OCI-LY1 (cell line): ENCODE measurements at regions not wholly inside any gene's neighbourhood (a gene's known extent, or its start where the extent isn't known, plus 50 kb on each side); places are given as distances from the start of the nearest gene placed in this dataset.

Experiments
- H2AFZ ChIP-seq: fragments of 200-600 bp; sonication (generic), shearing (Covaris generic); 2 replicates; pipeline ENCODE4 v1.6.0; 2014; ENCODE audit warnings: antibody characterized with exemption, mild to moderate bottlenecking, low read length
- H3F3A ChIP-seq: fragments of 200-600 bp; sonication (generic), shearing (Covaris generic); 2 replicates; pipeline ENCODE4 v1.6.0; 2014; ENCODE audit warnings: mild to moderate bottlenecking, antibody characterized with exemption, low read length, moderate library complexity; ENCODE audit not compliant: insufficient read depth
- H3K27ac ChIP-seq: fragments of 200-600 bp; sonication (generic); 2 replicates; pipeline ENCODE4 v1.5.1; 2014; ENCODE audit warnings: low read length, mixed run types, mild to moderate bottlenecking, low read depth; ENCODE audit not compliant: poor library complexity, severe bottlenecking
- H3K27me3 ChIP-seq: fragments of 200-600 bp; sonication (generic); 2 replicates; pipeline ENCODE4 v1.6.0; 2014; ENCODE audit warnings: antibody characterized with exemption, mild to moderate bottlenecking, low read length, moderate library complexity; ENCODE audit not compliant: insufficient read depth
- H3K36me3 ChIP-seq: fragments of 200-600 bp; sonication (generic); 2 replicates; pipeline ENCODE4 v1.6.1; 2014; ENCODE audit warnings: mild to moderate bottlenecking, antibody characterized with exemption, low read length, moderate library complexity, mixed read lengths; ENCODE audit not compliant: insufficient read depth
- H3K4me1 ChIP-seq: fragments of 200-600 bp; sonication (generic); 2 replicates; pipeline ENCODE4 v1.5.1; 2014; ENCODE audit warnings: mild to moderate bottlenecking, low read length, moderate library complexity; ENCODE audit not compliant: insufficient read depth, severe bottlenecking
- H3K4me2 ChIP-seq: fragments of 200-600 bp; sonication (generic), shearing (Covaris generic); 2 replicates; pipeline ENCODE4 v1.6.1; 2014; ENCODE audit warnings: low read length
- H3K4me3 ChIP-seq: fragments of 200-600 bp; sonication (generic); 2 replicates; pipeline ENCODE4 v1.5.1; 2014; ENCODE audit warnings: low read length, low read depth, mild to moderate bottlenecking, mixed read lengths; ENCODE audit not compliant: poor library complexity, severe bottlenecking
- H3K79me2 ChIP-seq: fragments of 200-600 bp; shearing (Covaris generic); 2 replicates; pipeline ENCODE4 v1.6.1; 2016; ENCODE audit warnings: mixed run types, low read length, mixed read lengths; ENCODE audit not compliant: insufficient read depth
- H3K9ac ChIP-seq: fragments of 200-600 bp; sonication (generic), shearing (Covaris generic); 2 replicates; pipeline ENCODE4 v1.6.1; 2014; ENCODE audit warnings: mild to moderate bottlenecking, low read length, mixed read lengths
- H3K9me2 ChIP-seq: fragments of 200-600 bp; sonication (generic), shearing (Covaris generic); 2 replicates; pipeline ENCODE4 v1.6.1; 2014; ENCODE audit warnings: low read depth, mild to moderate bottlenecking, low read length, mixed read lengths
- H3K9me3 ChIP-seq: fragments of 200-600 bp; shearing (Covaris generic); 2 replicates; pipeline ENCODE4 v1.6.1; 2014; ENCODE audit warnings: low read length, mixed read lengths
- H4K20me1 ChIP-seq: fragments of 200-600 bp; sonication (generic), shearing (Covaris generic); 2 replicates; pipeline ENCODE4 v1.6.0; 2016; ENCODE audit warnings: mild to moderate bottlenecking, low read length; ENCODE audit not compliant: insufficient read depth
- CTCF ChIP-seq: fragments of 200-600 bp; sonication (generic), shearing (Covaris generic); IDR thresholded peaks from 2 replicates; pipeline ENCODE4 v1.5.1; 2017; ENCODE audit warnings: mild to moderate bottlenecking, antibody characterized with exemption, low read length, moderate library complexity, mixed read lengths
- EZH2 ChIP-seq: fragments of 200-600 bp; sonication (generic), shearing (Covaris generic); IDR thresholded peaks from 2 replicates; pipeline ENCODE4 v1.8.0; 2017; ENCODE audit warnings: borderline replicate concordance, mixed run types, mild to moderate bottlenecking, antibody characterized with exemption, low read length, moderate library complexity, mixed read lengths

- Histone ChIP-seq H3K9ac (no peak overlapping the region), H3K27me3 (no peaks in the 10 kb centered on the region), H4K20me1 (no peaks in the 10 kb centered on the region), H3K9me2 (no peaks in the 10 kb centered on the region), H3K4me3 (no peak overlapping the region), H3K27ac (no peak overlapping the region), H3F3A (no peaks in the 10 kb centered on the region), H3K79me2 (no peaks in the 10 kb centered on the region), H3K4me1 (no peaks in the 10 kb centered on the region), H3K9me3 (no peaks in the 10 kb centered on the region), H2AFZ (no peak overlapping the region), H3K36me3 (no peaks in the 10 kb centered on the region), H3K4me2 (no peak overlapping the region)
- no peak for TF ChIP-seq EZH2
- no peak for TF ChIP-seq CTCF
Measured at GRCh38 chr4:180434131-180434895, 1808.9 kb upstream of the TENM3 start.

GRCh38 chr4:180436361-180436760 lies 1806.8 kb upstream of the TENM3 start:
- TF ChIP-seq EZH2 (no peak), CTCF (no peak)
- H2AFZ ChIP-seq, result no peak overlapping the region

DNA sequence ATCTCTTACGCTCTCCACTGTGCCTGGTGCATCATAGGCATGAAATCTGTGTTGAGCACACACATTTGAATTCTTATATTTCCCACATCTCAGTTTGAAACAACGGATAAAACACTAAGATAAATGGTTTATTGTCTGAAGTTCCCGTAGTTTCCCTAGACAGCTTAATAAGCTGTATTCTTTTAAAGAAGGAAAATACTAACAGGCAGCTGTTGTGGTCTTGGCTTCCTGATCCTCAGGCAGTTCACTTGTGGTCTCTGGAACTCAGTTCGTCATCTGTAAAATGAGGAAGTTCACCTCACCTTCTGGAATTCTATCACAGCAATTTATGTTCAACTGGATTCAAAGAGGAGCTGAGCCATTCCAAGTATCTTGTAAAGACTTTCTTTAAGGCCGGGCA lies 1805.6 kb upstream of the TENM3 start:
- H4K20me1 ChIP-seq, result no peaks in the 10 kb centered on the region
- no peak for TF ChIP-seq CTCF
- TF ChIP-seq EZH2, result no peak
- no peak overlapping the region for H3K4me3 ChIP-seq
- no peaks in the 10 kb centered on the region for H3K9me2 ChIP-seq
- H3K79me2 ChIP-seq, result no peaks in the 10 kb centered on the region
- H3K4me2 ChIP-seq, result no peak overlapping the region
- no peak overlapping the region for H3K27ac ChIP-seq
- H3K9ac ChIP-seq, result no peak overlapping the region
- H3K27me3 ChIP-seq, result 0 out of 2 replicates have a peak, but pooled peaks cover 3% of the 10 kb centered on the region
- H2AFZ ChIP-seq, result no peak overlapping the region
- H3F3A ChIP-seq, result no peaks in the 10 kb centered on the region
- H3K4me1 ChIP-seq, result no peaks in the 10 kb centered on the region
- no peaks in the 10 kb centered on the region for H3K36me3 ChIP-seq
- H3K9me3 ChIP-seq, result no peaks in the 10 kb centered on the region

More at GRCh38 chr4:180436361-180436760, 1806.8 kb upstream of the TENM3 start:
- H3K79me2 ChIP-seq, result no peaks in the 10 kb centered on the region
- H4K20me1 ChIP-seq, result no peaks in the 10 kb centered on the region
- H3K27me3 ChIP-seq, result 0 out of 2 replicates have a peak, but pooled peaks cover 3% of the 10 kb centered on the region
- H3K9me2 ChIP-seq, result no peaks in the 10 kb centered on the region
- no peak overlapping the region for H3K27ac ChIP-seq
- no peaks in the 10 kb centered on the region for H3K4me1 ChIP-seq
- no peaks in the 10 kb centered on the region for H3K9me3 ChIP-seq
- no peak overlapping the region for H3K9ac ChIP-seq
- H3F3A ChIP-seq, result no peaks in the 10 kb centered on the region
- H3K4me3 ChIP-seq, result no peak overlapping the region
- no peaks in the 10 kb centered on the region for H3K36me3 ChIP-seq
- no peak overlapping the region for H3K4me2 ChIP-seq
